Esophagus muscularis mucosa (tissue), 3 donors: ENCODE measurements at regions not wholly inside any gene's neighbourhood (a gene's known extent, or its start where the extent isn't known, plus 50 kb on each side); places are given as distances from the start of the nearest gene placed in this dataset.

Experiments used
- CTCF ChIP-seq, 3 experiments: fragments of 200-600 bp in 2 of 3; fragments of 450-650 bp in 1 of 3; sonication (generic) in 2 of 3; IDR thresholded peaks; one replicate each; pipeline ENCODE4 v1.5.1; 2017 to 2019; ENCODE audit warnings: antibody characterized with exemption in 3 of 3, mild to moderate bottlenecking in 2 of 3, moderate library complexity in 1 of 3
- POLR2A ChIP-seq: fragments of 450-650 bp; IDR thresholded peaks from one replicate; pipeline ENCODE4 v1.6.1; 2017; ENCODE audit warnings: antibody characterized with exemption, moderate library complexity, mild to moderate bottlenecking, low read depth
- POLR2AphosphoS5 ChIP-seq, 2 donors: sonication (generic); formaldehyde crosslinking; IDR thresholded peaks; one replicate each; pipeline ENCODE4 v1.6.1; 2017; ENCODE audit warnings: antibody characterized with exemption in 2 of 2

DNA sequence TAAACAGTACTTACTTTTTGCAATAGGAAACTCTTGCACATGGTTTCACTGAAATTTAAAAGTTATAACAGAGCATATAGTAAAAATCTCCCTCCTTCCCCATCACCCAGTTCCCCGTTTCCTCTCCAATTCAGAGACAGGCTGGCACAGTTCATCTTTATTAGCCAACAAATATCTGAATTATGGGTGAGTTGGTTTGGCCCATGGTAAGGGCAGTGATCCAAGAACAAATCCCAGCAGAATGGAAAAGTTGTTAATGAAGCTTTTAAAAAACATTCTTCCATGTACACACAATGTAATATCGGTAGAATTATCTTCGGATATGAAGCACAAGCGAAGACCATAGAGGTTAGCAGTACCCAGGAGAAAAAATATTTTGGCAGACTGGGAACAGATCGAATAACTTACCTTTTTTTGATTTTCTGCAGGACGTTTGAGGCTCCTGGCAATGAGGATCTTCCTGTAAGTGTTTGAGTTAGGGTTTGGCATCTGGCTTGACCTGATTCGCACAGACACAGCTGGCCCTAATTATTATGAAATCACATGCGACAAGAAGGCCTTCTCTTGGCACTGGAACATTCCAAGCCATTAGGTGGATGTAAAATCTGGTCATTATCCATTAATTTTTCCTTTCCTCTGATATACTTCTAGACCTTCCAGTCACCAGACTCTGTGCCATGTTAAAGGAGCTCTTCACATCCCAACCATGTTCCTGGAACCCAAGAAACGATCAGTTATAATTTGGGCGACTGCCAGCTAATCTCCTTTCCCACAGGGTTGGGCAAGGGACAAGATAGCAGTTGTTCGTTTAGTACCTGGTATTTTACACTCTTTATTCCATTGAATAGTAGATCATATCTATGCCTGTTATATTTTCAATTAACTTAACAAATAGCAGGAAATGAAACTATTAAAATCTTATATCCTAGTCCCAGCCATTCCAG, 139.4 kb upstream of the TSC22D1 start:
- TF ChIP-seq CTCF (IDR thresholded peaks at IDR 0.05) = no peak
- no peak for TF ChIP-seq POLR2AphosphoS5 (IDR thresholded peaks at IDR 0.05)
- no peak for TF ChIP-seq POLR2A
